GM23338 (cell line): ENCODE measurements at regions not wholly inside any gene's neighbourhood (a gene's known extent, or its start where the extent isn't known, plus 50 kb on each side); places are given as distances from the start of the nearest gene placed in this dataset.

Experiments used
- CREB1 ChIP-seq: fragments of 250-450 bp; sonication (Bioruptor Pico); IDR thresholded peaks from 2 replicates; pipeline ENCODE4 v1.5.0; 2020; ENCODE audit warnings: low read depth, mild to moderate bottlenecking, moderate library complexity
- CTCF ChIP-seq, 2 experiments: fragments of 200-600 bp in 1 of 2; sonication (generic) in 1 of 2; conservative IDR thresholded peaks; 2 replicates each; pipeline versions ENCODE4 v1.5.1 to v1.6.1; 2016 to 2017; ENCODE audit warnings: antibody characterized with exemption in 2 of 2, low read depth in 2 of 2, mild to moderate bottlenecking in 2 of 2, moderate library complexity in 1 of 2
- EZH2 ChIP-seq: fragments of 200-600 bp; sonication (generic); IDR thresholded peaks from one replicate; pipeline ENCODE4 v1.8.0; 2017; ENCODE audit warnings: antibody characterized with exemption, mild to moderate bottlenecking, low read depth; ENCODE audit not compliant: unreplicated experiment
- EZH2phosphoT487 ChIP-seq: fragments of 200-600 bp; sonication (generic); IDR thresholded peaks from one replicate; pipeline ENCODE4 v1.8.1; 2018; ENCODE audit warnings: antibody characterized with exemption; ENCODE audit not compliant: unreplicated experiment
- JUNB ChIP-seq: IDR thresholded peaks from one replicate; pipeline ENCODE4 v1.6.1; 2016; ENCODE audit warnings: antibody characterized with exemption; ENCODE audit not compliant: unreplicated experiment
- NANOG ChIP-seq: IDR thresholded peaks from 2 replicates; pipeline ENCODE4 v1.6.1; 2016; ENCODE audit warnings: antibody characterized with exemption, borderline replicate concordance
- POLR2AphosphoS5 ChIP-seq: IDR thresholded peaks from 2 replicates; pipeline ENCODE4 v1.6.1; 2016; ENCODE audit warnings: antibody characterized with exemption, low read depth
- ZNF331 ChIP-seq: fragments of 250-450 bp; sonication (Bioruptor Pico); IDR thresholded peaks from 2 replicates; pipeline ENCODE4 v1.5.0; 2020; ENCODE audit warnings: low read depth, mild to moderate bottlenecking, moderate library complexity
- TF ChIP-seq, protein P1 (sequence below): fragments of 250-450 bp; sonication (Bioruptor Pico); IDR thresholded peaks from 2 replicates; pipeline ENCODE4 v1.5.0; 2020; ENCODE audit warnings: mild to moderate bottlenecking, moderate library complexity
- TF ChIP-seq, protein P2 (sequence below): IDR thresholded peaks from one replicate; pipeline ENCODE4 v1.6.1; 2018; ENCODE audit warnings: antibody characterized with exemption; ENCODE audit not compliant: unreplicated experiment

- TF ChIP-seq CTCF (conservative IDR thresholded peaks at IDR 0.05; ENCODE audit: low read depth in 2 of 2) (no peak), EZH2 (no peak), POLR2AphosphoS5 (no peak), EZH2phosphoT487 (no peak), CREB1 (CRISPR knock-in tag) (no peak), JUNB (no peak), ZNF331 (CRISPR knock-in tag) (no peak), NANOG (no peak)
- TF ChIP-seq, protein P1, sequence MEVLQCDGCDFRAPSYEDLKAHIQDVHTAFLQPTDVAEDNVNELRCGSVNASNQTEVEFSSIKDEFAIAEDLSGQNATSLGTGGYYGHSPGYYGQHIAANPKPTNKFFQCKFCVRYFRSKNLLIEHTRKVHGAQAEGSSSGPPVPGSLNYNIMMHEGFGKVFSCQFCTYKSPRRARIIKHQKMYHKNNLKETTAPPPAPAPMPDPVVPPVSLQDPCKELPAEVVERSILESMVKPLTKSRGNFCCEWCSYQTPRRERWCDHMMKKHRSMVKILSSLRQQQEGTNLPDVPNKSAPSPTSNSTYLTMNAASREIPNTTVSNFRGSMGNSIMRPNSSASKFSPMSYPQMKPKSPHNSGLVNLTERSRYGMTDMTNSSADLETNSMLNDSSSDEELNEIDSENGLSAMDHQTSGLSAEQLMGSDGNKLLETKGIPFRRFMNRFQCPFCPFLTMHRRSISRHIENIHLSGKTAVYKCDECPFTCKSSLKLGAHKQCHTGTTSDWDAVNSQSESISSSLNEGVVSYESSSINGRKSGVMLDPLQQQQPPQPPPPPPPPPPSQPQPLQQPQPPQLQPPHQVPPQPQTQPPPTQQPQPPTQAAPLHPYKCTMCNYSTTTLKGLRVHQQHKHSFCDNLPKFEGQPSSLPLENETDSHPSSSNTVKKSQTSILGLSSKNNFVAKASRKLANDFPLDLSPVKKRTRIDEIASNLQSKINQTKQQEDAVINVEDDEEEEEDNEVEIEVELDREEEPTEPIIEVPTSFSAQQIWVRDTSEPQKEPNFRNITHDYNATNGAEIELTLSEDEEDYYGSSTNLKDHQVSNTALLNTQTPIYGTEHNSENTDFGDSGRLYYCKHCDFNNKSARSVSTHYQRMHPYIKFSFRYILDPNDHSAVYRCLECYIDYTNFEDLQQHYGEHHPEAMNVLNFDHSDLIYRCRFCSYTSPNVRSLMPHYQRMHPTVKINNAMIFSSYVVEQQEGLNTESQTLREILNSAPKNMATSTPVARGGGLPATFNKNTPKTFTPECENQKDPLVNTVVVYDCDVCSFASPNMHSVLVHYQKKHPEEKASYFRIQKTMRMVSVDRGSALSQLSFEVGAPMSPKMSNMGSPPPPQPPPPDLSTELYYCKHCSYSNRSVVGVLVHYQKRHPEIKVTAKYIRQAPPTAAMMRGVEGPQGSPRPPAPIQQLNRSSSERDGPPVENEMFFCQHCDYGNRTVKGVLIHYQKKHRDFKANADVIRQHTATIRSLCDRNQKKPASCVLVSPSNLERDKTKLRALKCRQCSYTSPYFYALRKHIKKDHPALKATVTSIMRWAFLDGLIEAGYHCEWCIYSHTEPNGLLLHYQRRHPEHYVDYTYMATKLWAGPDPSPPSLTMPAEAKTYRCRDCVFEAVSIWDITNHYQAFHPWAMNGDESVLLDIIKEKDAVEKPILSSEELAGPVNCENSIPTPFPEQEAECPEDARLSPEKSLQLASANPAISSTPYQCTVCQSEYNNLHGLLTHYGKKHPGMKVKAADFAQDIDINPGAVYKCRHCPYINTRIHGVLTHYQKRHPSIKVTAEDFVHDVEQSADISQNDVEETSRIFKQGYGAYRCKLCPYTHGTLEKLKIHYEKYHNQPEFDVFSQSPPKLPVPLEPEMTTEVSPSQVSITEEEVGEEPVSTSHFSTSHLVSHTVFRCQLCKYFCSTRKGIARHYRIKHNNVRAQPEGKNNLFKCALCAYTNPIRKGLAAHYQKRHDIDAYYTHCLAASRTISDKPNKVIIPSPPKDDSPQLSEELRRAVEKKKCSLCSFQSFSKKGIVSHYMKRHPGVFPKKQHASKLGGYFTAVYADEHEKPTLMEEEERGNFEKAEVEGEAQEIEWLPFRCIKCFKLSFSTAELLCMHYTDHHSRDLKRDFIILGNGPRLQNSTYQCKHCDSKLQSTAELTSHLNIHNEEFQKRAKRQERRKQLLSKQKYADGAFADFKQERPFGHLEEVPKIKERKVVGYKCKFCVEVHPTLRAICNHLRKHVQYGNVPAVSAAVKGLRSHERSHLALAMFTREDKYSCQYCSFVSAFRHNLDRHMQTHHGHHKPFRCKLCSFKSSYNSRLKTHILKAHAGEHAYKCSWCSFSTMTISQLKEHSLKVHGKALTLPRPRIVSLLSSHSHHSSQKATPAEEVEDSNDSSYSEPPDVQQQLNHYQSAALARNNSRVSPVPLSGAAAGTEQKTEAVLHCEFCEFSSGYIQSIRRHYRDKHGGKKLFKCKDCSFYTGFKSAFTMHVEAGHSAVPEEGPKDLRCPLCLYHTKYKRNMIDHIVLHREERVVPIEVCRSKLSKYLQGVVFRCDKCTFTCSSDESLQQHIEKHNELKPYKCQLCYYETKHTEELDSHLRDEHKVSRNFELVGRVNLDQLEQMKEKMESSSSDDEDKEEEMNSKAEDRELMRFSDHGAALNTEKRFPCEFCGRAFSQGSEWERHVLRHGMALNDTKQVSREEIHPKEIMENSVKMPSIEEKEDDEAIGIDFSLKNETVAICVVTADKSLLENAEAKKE (CRISPR knock-in tag), result no peak
- TF ChIP-seq, protein P2, sequence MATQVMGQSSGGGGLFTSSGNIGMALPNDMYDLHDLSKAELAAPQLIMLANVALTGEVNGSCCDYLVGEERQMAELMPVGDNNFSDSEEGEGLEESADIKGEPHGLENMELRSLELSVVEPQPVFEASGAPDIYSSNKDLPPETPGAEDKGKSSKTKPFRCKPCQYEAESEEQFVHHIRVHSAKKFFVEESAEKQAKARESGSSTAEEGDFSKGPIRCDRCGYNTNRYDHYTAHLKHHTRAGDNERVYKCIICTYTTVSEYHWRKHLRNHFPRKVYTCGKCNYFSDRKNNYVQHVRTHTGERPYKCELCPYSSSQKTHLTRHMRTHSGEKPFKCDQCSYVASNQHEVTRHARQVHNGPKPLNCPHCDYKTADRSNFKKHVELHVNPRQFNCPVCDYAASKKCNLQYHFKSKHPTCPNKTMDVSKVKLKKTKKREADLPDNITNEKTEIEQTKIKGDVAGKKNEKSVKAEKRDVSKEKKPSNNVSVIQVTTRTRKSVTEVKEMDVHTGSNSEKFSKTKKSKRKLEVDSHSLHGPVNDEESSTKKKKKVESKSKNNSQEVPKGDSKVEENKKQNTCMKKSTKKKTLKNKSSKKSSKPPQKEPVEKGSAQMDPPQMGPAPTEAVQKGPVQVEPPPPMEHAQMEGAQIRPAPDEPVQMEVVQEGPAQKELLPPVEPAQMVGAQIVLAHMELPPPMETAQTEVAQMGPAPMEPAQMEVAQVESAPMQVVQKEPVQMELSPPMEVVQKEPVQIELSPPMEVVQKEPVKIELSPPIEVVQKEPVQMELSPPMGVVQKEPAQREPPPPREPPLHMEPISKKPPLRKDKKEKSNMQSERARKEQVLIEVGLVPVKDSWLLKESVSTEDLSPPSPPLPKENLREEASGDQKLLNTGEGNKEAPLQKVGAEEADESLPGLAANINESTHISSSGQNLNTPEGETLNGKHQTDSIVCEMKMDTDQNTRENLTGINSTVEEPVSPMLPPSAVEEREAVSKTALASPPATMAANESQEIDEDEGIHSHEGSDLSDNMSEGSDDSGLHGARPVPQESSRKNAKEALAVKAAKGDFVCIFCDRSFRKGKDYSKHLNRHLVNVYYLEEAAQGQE, result no peak
Measured at GRCh38 chr7:10521306-10521705, 452.4 kb upstream of the PHF14 start.
